GM12801 (cell line): ENCODE measurements at regions not wholly inside any gene's neighbourhood (a gene's known extent, or its start where the extent isn't known, plus 50 kb on each side); places are given as distances from the start of the nearest gene placed in this dataset.

Experiments
- CTCF ChIP-seq: IDR thresholded peaks from one replicate; pipeline ENCODE4 v1.5.1; 2011; ENCODE audit warnings: control low read depth; ENCODE audit not compliant: insufficient read length; ENCODE audit errors: extremely low read depth

- TF ChIP-seq CTCF, result no peak
Measured at GRCh38 chr15:35630985-35631384, 85.0 kb upstream of the DPH6 start.

- TF ChIP-seq CTCF, result no peak
Measured at GRCh38 chr15:35633677-35634076, 87.7 kb upstream of the DPH6 start.

DNA sequence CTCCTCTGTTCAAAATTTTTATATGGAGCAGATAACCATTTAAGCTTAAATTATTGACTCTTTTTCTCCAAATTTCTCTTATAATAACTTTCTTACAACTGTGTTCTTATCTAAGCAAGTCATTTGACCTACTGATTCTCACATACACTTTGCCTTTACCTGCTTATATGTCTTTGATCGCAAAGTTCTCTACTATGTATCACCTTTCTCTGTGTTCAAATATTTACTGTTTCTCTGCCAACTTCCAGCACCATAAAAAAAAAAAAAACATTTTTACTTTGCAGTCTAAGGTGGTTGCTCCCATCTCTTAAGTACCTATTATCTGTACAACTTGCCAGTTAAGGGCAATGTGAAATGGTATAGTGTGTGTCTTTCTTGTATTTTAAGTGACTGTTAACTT, 100.8 kb upstream of the DPH6 start:
- TF ChIP-seq CTCF, result no peak

DNA sequence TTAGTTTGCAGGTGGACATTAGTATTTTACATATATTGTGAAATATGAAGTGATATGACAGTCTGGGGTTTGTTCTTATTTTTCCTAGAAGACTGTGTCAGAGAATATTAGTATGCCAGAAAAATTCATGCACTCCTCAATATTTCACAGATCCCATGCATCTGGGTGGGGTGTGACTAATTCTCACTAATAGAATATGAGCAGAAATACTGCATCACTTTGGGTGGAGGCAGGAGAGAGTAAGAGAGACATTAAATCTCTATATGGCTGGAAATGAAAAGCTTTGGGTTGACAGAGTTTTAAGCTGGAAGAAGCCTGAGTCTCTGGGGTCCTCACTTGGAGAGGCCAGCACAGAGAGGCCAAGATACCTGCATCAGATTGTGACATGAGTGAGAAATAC, 101.3 kb upstream of the DPH6 start:
- TF ChIP-seq CTCF, result no peak

DNA sequence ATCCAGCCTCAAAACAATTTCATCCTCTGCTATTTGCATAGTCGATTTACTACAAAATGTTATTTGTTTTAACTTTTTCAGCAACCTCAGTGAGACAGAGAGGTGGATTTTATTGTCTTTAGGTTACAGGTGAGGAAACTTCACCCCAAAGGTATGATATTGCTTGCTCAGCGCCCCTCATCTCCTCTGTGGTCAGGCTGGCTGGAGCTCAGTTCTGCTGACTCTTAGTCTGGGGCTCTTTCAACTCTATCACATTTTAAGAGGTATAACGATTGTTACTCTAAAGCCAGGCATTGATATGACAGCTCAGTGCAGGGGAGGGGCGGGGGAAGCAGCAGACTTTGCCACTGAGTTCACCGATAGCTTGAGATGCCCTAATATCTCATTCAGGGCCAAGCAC, 103.0 kb upstream of the DPH6 start:
- TF ChIP-seq CTCF, result no peak

DNA sequence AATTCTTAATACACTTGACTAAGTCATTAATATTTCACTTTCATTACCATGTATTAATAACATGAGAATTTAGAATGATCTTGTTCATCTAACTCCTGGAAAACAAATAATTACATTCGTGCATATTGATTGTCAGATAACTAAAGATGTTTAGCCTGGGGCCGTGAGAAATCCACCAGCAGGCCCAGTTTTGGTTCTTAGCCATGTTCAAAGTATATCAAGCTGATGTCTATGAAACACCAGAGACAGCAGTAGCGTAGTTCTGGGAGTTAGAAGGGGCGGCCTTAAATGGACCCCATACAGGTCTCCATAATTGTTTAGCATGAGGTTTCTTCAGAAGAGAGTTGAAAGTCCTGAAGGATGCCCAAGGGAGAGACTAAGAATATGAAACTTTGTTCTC, 103.6 kb upstream of the DPH6 start:
- TF ChIP-seq CTCF, result no peak

DNA sequence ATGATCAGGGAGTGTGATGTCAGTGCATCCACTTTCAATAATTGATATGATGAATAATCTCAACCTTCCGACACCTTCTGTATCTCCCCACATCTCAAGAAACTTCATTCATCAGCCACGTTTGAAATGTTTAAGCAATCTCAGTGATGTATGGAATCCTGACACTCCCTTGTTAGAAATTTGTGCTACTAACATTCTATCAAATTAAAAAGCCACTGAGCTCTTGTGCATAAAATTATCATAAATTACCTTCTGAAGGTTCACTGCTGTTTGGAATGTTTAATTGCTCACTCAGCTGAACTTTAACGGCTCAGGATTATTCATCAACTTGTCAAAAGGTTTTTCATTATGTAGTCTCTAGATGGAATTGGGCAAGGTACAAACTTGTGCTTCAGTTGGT, 108.4 kb upstream of the DPH6 start:
- no peak for TF ChIP-seq CTCF
